ENCODE measurements at regions not wholly inside any gene's neighbourhood (a gene's known extent, or its start where the extent isn't known, plus 50 kb on each side); places are given as distances from the start of the nearest gene placed in this dataset.

- intact Hi-C loops (cut with DNase I; ENCODE audit: low total_unique reads) = no loop called here
Measured at GRCh38 chr9:108673386-108673785, 182.4 kb downstream of the ACTL7B start.

GRCh38 chr9:108672475-108673190 lies 183.2 kb downstream of the ACTL7B start:
- no peak for DNase-seq
- Histone ChIP-seq H3K27ac (no peak overlapping the region), H3K27me3 (no peaks in the 10 kb centered on the region), H3K9me3 (no peaks in the 10 kb centered on the region), H3K4me3 (no peak overlapping the region), H3K36me3 (no peaks in the 10 kb centered on the region), H3K4me1 (no peaks in the 10 kb centered on the region)
- TF ChIP-seq CTCF (IDR thresholded peaks at IDR 0.05) = no peak
- intact Hi-C loops (cut with DNase I; ENCODE audit: low total_unique reads) = no loop called here

More at GRCh38 chr9:108673386-108673785, 182.4 kb downstream of the ACTL7B start:
- Histone ChIP-seq H3K27ac (no peak overlapping the region), H3K27me3 (no peaks in the 10 kb centered on the region), H3K4me1 (no peaks in the 10 kb centered on the region), H3K36me3 (no peaks in the 10 kb centered on the region), H3K9me3 (no peaks in the 10 kb centered on the region), H3K4me3 (no peak overlapping the region)
- no peak for DNase-seq
- TF ChIP-seq CTCF (IDR thresholded peaks at IDR 0.05) = no peak

GRCh38 chr9:108671794-108672193 lies 184.0 kb downstream of the ACTL7B start:
- DNase-seq = no peak
- Histone ChIP-seq H3K4me3 (no peak overlapping the region), H3K27ac (no peak overlapping the region), H3K9me3 (no peaks in the 10 kb centered on the region), H3K4me1 (no peaks in the 10 kb centered on the region), H3K36me3 (no peaks in the 10 kb centered on the region), H3K27me3 (no peaks in the 10 kb centered on the region)
- intact Hi-C loops (cut with DNase I; ENCODE audit: low total_unique reads) = no loop called here
- TF ChIP-seq CTCF (IDR thresholded peaks at IDR 0.05) = no peak

GRCh38 chr9:108671176-108671575 lies 184.6 kb downstream of the ACTL7B start:
- Histone ChIP-seq H3K36me3 (no peaks in the 10 kb centered on the region), H3K27ac (no peak overlapping the region), H3K27me3 (no peaks in the 10 kb centered on the region), H3K9me3 (no peaks in the 10 kb centered on the region), H3K4me1 (no peaks in the 10 kb centered on the region), H3K4me3 (no peak overlapping the region)
- TF ChIP-seq CTCF (IDR thresholded peaks at IDR 0.05) = no peak
- intact Hi-C loops (cut with DNase I; ENCODE audit: low total_unique reads) = no loop called here
- no peak for DNase-seq

- no peak for DNase-seq
- H3K27me3 ChIP-seq = no peaks in the 10 kb centered on the region
- H3K36me3 ChIP-seq = no peaks in the 10 kb centered on the region
- intact Hi-C loops (cut with DNase I; ENCODE audit: low total_unique reads) = no loop called here
- H3K4me3 ChIP-seq = no peak overlapping the region
- no peak overlapping the region for H3K27ac ChIP-seq
- H3K4me1 ChIP-seq = no peaks in the 10 kb centered on the region
- H3K9me3 ChIP-seq = no peaks in the 10 kb centered on the region
- TF ChIP-seq CTCF (IDR thresholded peaks at IDR 0.05) = no peak
Measured at GRCh38 chr9:108668938-108669335, 186.8 kb downstream of the ACTL7B start.
